ENCODE measurements at regions not wholly inside any gene's neighbourhood (a gene's known extent, or its start where the extent isn't known, plus 50 kb on each side); places are given as distances from the start of the nearest gene placed in this dataset.

GRCh38 chr10:110378006-110378405, 73.3 kb upstream of the SMNDC1 start:
- CTCF ChIA-PET: no interaction called here
- WGBS (ENCODE audit: low lambda C conversion rate): 89% methylated on average over 4 of the region's 4 CpGs

DNA sequence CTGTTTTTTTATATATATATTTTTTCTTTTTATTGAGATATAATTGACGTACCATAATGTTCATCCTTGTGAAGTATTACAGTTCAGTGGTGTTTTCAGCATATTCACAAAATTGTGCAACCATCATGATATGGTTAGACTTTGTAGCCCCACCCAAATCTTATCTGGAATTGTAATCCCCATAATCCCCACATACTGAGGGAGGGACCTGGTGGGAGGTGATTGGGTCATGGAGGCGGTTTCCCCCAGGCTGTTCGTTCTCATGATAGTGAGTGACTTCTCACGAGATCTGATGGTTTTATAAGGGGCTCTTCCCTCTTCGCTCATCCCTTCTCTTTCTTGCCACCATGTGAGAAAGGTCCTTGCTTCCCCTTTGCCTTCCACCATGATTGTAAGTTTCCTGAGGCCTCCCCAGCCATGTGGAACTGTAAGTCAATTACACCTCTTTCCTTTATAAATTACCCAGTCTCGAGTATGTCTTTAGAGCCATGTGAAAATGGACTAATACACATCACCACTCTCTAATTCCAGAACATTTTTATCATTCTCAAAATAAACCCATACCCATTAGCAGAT, 73.9 kb upstream of the SMNDC1 start:
- no peak for DNase-seq
- H3K79me2 ChIP-seq (ENCODE audit: insufficient read depth): no peaks in the 10 kb centered on the region
- 92% methylated on average over 6 of the region's 6 CpGs for WGBS (ENCODE audit: low lambda C conversion rate)
- H3K27me3 ChIP-seq (ENCODE audit: insufficient read depth): no peaks in the 10 kb centered on the region
- no peak overlapping the region for H3K4me3 ChIP-seq (ENCODE audit: low read depth in 2 of 2, low read length in 1 of 2)
- no peak overlapping the region for H2AFZ ChIP-seq (ENCODE audit: low read depth)
- no peaks in the 10 kb centered on the region for H3K9me2 ChIP-seq
- H3K4me1 ChIP-seq (ENCODE audit: control insufficient read depth in 1 of 2, insufficient read depth in 2 of 2, low read depth in 1 of 2, low read length in 1 of 2): peaks cover 0 to 2% of the 10 kb centered on the region in 2 experiments; a peak in 1 of 4 replicates
- POLR2A ChIA-PET: no interaction called here
- H3K4me2 ChIP-seq: no peak overlapping the region
- CTCF ChIA-PET: no interaction called here
- H4K20me1 ChIP-seq (ENCODE audit: insufficient read depth): no peaks in the 10 kb centered on the region
- H3K9me3 ChIP-seq: no peaks in the 10 kb centered on the region
- H3F3A ChIP-seq (replicated peaks; ENCODE audit: insufficient read depth): no peaks in the 10 kb centered on the region
- no peaks in the 10 kb centered on the region for H3K36me3 ChIP-seq (replicated peaks in 1 of 2; ENCODE audit: control insufficient read depth in 1 of 2, insufficient read depth in 2 of 2, low read length in 1 of 2)
- no peak overlapping the region for H3K27ac ChIP-seq (ENCODE audit: low read depth in 2 of 2, low read length in 1 of 2)
- no peak overlapping the region for H3K9ac ChIP-seq
- TF ChIP-seq EZH2phosphoT487 (IDR thresholded peaks at IDR 0.05; ENCODE audit: borderline replicate concordance, low read depth) (no peak), NRF1 (IDR thresholded peaks at IDR 0.05; ENCODE audit: low read depth, low read length) (no peak), YY1 (IDR thresholded peaks at IDR 0.05; ENCODE audit: low read depth) (no peak), RCOR1 (IDR thresholded peaks at IDR 0.05; ENCODE audit: low read length) (no peak), CHD2 (IDR thresholded peaks at IDR 0.05; ENCODE audit: low read length, partially characterized antibody) (no peak), PBX3 (IDR thresholded peaks at IDR 0.05) (no peak), NFIC (IDR thresholded peaks at IDR 0.05; ENCODE audit: borderline replicate concordance) (no peak)
- TF ChIP-seq, protein P1, sequence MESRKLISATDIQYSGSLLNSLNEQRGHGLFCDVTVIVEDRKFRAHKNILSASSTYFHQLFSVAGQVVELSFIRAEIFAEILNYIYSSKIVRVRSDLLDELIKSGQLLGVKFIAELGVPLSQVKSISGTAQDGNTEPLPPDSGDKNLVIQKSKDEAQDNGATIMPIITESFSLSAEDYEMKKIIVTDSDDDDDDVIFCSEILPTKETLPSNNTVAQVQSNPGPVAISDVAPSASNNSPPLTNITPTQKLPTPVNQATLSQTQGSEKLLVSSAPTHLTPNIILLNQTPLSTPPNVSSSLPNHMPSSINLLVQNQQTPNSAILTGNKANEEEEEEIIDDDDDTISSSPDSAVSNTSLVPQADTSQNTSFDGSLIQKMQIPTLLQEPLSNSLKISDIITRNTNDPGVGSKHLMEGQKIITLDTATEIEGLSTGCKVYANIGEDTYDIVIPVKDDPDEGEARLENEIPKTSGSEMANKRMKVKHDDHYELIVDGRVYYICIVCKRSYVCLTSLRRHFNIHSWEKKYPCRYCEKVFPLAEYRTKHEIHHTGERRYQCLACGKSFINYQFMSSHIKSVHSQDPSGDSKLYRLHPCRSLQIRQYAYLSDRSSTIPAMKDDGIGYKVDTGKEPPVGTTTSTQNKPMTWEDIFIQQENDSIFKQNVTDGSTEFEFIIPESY (IDR thresholded peaks at IDR 0.05; ENCODE audit: borderline replicate concordance, low read depth): no peak

More at GRCh38 chr10:110378006-110378405, 73.3 kb upstream of the SMNDC1 start:
- Histone ChIP-seq H3K27ac (ENCODE audit: low read depth in 2 of 2, low read length in 1 of 2) (no peak overlapping the region), H3K4me3 (ENCODE audit: low read depth in 2 of 2, low read length in 1 of 2) (no peak overlapping the region), H3K79me2 (ENCODE audit: insufficient read depth) (no peaks in the 10 kb centered on the region), H3K4me1 (ENCODE audit: control insufficient read depth in 1 of 2, insufficient read depth in 2 of 2, low read depth in 1 of 2, low read length in 1 of 2) (peaks cover 2 to 3% of the 10 kb centered on the region in 2 experiments; a peak in 1 of 4 replicates), H3K9me2 (no peaks in the 10 kb centered on the region), H4K20me1 (ENCODE audit: insufficient read depth) (no peaks in the 10 kb centered on the region), H3K9me3 (no peaks in the 10 kb centered on the region), H3K27me3 (ENCODE audit: insufficient read depth) (no peaks in the 10 kb centered on the region), H3K9ac (no peak overlapping the region), H2AFZ (ENCODE audit: low read depth) (no peak overlapping the region), H3K36me3 (replicated peaks in 1 of 2; ENCODE audit: control insufficient read depth in 1 of 2, insufficient read depth in 2 of 2, low read length in 1 of 2) (no peaks in the 10 kb centered on the region), H3K4me2 (no peak overlapping the region), H3F3A (replicated peaks; ENCODE audit: insufficient read depth) (no peaks in the 10 kb centered on the region)
- DNase-seq: no peak
- TF ChIP-seq FOXJ3 (CRISPR knock-in tag; IDR thresholded peaks at IDR 0.05): no peak
- TF ChIP-seq FOXM1 (IDR thresholded peaks at IDR 0.05; ENCODE audit: low read depth): no peak
- no peak for TF ChIP-seq TCF12 (IDR thresholded peaks at IDR 0.05)
- no peak for TF ChIP-seq PBX3 (IDR thresholded peaks at IDR 0.05)
- TF ChIP-seq ELF1 (IDR thresholded peaks at IDR 0.05): no peak
- no peak for TF ChIP-seq GATA2 (CRISPR knock-in tag; IDR thresholded peaks at IDR 0.05)
- no peak for TF ChIP-seq FOSL2 (IDR thresholded peaks at IDR 0.05; ENCODE audit: borderline replicate concordance, low read depth)
- no peak for TF ChIP-seq MEF2A (IDR thresholded peaks at IDR 0.05; ENCODE audit: borderline replicate concordance, low read depth)
- no peak for TF ChIP-seq TAF1 (IDR thresholded peaks at IDR 0.05; ENCODE audit: borderline replicate concordance, low read depth, low read length)
- TF ChIP-seq USF1 (IDR thresholded peaks at IDR 0.05; ENCODE audit: borderline replicate concordance, low read depth): no peak
- TF ChIP-seq USF2 (IDR thresholded peaks at IDR 0.05; ENCODE audit: borderline replicate concordance, low read depth, low read length): no peak
- no peak for TF ChIP-seq RXRA (IDR thresholded peaks at IDR 0.05; ENCODE audit: borderline replicate concordance, low read depth)
- no peak for TF ChIP-seq CHD2 (IDR thresholded peaks at IDR 0.05; ENCODE audit: low read length, partially characterized antibody)
- TF ChIP-seq YY1 (IDR thresholded peaks at IDR 0.05; ENCODE audit: low read depth): no peak
- TF ChIP-seq, protein P2, sequence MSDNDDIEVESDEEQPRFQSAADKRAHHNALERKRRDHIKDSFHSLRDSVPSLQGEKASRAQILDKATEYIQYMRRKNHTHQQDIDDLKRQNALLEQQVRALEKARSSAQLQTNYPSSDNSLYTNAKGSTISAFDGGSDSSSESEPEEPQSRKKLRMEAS (IDR thresholded peaks at IDR 0.05; ENCODE audit: low read depth): no peak
- TF ChIP-seq RAD21 (IDR thresholded peaks at IDR 0.05; ENCODE audit: low read length): no peak
- TF ChIP-seq POLR2AphosphoS5 (IDR thresholded peaks at IDR 0.05; ENCODE audit: low read depth, low read length): no peak
- TF ChIP-seq EP300 (IDR thresholded peaks at IDR 0.05; ENCODE audit: borderline replicate concordance in 1 of 2, low read depth in 1 of 2, low read length in 1 of 2): no peak
- POLR2A ChIA-PET: no interaction called here
